ENCODE measurements at regions not wholly inside any gene's neighbourhood (a gene's known extent, or its start where the extent isn't known, plus 50 kb on each side); places are given as distances from the start of the nearest gene placed in this dataset.
"Not testable (repeated sequence)": the region's sequence is repeated elsewhere in the genome, so short reads cannot be mapped to it uniquely, and the experiment has no call there.

- DNase-seq (ENCODE audit: low spot score) = no peak
Observed at GRCh38 chr2:234725528-234726264, 226.1 kb upstream of the SH3BP4 start.

DNA sequence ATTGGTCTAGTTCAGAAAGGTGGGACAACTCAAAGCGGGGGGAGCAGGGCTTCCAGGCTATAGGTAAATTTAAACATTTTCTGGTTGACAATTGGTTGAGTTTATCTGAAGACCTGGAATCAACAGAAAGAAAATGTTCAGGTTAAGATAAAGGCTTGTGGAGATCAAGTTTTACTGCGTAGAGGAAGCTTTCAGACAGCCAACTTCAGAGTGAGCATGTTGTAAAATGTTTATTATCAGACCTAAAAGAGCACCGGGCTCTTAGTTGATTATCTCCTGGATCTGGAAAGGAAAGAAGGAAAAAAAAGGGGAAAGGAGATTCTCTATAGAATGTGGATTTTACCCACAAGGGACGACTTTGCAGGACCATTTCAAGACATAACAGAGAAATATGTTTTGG, 227.0 kb upstream of the SH3BP4 start:
- DNase-seq (ENCODE audit: low spot score) = no peak

DNA sequence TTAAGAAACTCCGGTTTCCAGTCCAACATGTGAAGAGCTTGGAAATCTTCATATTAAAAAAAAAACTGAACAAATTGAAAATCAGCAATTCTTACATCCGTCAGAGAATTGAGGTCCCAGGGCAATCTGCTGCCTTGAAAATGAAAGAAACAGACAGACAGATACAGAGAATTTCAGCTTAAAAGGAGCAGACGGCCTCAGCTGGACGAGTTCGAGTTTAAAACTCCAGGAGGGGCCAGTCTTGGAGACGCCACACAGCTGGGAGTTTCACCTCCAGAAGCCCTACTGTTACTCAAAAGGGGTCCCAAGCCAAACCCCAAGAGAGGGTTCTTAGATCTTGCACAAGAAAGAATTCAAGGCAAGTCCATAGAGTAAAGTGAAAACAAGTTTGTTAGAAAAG, 226.5 kb upstream of the ARL4C start:
- DNase-seq (ENCODE audit: low spot score) = no peak

DNA sequence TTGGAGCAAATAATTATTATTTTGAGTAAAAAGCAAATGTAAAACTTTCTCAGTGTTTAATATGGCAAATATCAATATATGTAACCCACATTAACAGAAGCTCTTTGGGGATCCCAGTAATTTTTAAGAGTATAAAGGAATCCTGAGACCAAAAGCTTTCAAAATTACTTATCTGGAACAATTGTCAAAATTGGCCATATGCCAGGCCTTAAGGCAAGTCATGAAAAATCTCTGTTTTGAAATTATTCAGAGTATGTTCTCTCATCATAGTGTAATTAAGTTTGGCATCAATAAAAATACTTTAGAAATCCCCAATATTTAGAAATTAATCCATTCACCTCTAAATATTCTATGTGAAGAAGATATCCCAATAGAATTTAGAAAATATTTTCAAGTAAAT, 225.3 kb upstream of the ARL4C start:
- DNase-seq (ENCODE audit: low spot score) = no peak

- DNase-seq (ENCODE audit: low spot score) = no peak
Observed at GRCh38 chr2:234719116-234719716, 222.3 kb upstream of the ARL4C start.

GRCh38 chr2:234716271-234716670, 219.4 kb upstream of the ARL4C start:
- DNase-seq (ENCODE audit: low spot score) = no peak

GRCh38 chr2:234715671-234716250, 218.9 kb upstream of the ARL4C start:
- DNase-seq (ENCODE audit: low spot score) = no peak

DNA sequence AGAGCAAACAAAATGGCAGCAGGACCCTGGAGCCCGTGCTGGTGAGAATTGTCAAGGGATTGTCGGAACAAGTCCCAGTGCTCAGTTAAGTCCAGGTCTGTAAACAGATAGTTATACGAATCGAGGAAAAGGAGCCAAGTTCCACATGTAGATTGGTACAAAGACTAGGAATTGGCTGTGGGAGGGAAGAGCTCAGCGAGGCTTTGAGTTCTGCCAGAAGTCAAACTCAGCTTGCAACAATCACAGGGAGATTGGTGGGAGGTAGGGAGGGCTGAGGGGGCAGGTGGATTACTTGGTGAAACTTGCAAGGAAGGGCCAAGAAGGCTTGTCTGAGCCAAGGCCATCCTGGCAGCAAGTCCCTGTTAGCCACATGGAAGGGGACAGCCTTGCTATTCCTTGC, 217.8 kb upstream of the ARL4C start:
- no peak for DNase-seq (ENCODE audit: low spot score)

DNA sequence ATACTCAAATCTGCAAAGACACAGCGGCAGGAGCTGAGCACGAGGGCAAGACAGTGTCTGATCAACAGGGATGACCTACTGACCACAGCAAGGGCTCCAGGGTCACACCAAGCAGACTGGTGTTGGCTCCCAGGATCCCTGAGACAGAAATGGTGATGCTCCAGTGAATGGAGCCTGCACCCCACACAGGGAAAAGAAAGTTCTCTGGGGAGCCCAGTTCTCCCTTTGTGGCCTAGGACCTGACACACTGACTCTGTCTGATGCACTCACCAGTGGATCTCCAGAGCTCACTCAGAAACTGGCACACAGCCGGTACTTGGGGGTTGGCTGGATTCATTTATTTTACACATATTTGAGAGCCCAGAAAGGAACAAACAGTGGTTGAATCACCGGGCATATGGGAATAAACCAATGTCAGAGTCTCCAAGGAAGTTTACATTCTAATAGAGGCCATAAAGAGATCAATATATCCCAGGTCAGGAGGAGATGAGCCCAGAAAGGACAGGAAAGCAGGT, 215.6 kb upstream of the ARL4C start:
- DNase-seq (ENCODE audit: low spot score) = no peak

GRCh38 chr2:234711308-234711707, 214.4 kb upstream of the ARL4C start:
- no peak for DNase-seq (ENCODE audit: low spot score)

DNA sequence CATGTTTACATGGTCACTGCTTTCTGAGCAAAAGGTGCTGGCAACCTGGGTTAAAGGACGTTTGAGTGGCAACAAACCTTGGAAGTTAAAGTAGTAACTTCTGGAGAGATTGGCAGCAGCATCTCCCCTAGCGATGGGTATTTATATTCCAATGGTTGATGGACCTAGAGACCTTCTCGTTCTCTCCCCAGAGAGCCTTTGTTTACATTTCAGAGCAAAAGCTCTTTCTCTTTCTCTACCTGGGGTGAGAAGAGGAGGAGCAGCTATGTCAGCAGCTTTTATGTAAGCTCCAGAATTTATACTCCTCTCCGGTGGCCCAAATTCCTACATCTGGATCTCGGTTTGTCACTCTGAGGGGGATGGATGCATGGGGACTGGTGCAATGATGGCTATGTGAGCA, 213.7 kb upstream of the ARL4C start:
- no peak for DNase-seq (ENCODE audit: low spot score)

- DNase-seq (ENCODE audit: low spot score) = no peak
Observed at GRCh38 chr2:234710066-234710465, 213.2 kb upstream of the ARL4C start.

DNA sequence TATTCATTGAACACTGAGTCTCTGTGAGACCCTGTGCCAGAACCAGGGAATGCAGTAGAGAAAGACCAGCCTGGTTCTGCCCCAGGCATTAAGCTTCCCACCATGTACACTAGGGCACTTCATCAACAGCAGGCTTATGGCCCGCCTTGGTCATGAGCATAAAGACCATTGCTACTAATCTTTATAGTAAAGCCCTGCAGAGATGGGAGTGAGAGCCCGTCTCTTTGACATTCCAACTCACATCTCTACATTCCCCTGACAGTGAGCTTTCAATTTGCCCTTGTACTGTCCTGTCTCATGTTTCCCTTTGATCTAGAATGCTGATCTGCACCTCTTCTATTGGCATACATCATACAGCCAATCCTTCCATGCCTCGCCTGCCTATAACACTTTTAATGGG, 211.8 kb upstream of the ARL4C start:
- DNase-seq (ENCODE audit: low spot score) = no peak

DNA sequence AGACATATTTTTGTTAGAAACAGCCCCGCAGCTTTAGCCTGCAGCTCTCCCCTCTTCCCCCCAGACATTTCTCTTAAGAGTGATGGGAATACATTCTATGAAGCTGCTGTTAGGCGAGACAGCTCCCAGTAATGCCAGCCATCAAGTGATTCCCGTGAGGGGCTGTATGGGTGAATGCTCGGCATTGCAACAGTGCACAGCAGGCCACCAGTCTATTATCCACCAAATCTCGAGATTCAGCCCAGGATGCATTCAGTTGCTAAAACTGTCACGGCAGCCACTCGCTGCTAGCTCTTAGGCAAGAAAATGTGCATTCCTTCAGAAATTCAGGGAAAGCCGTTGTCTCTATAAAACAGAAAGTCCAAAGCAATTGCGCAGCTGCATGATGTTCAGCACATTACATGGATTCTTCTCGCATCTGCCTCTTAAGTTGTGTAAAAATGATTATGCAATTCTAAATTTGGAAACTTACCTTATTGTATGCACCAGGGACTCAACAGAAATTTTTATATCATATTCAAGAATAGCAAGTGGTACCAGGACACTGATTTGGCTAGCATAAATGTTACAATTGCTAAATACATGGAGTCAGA, 211.3 kb upstream of the ARL4C start:
- no peak for DNase-seq (ENCODE audit: low spot score)

DNA sequence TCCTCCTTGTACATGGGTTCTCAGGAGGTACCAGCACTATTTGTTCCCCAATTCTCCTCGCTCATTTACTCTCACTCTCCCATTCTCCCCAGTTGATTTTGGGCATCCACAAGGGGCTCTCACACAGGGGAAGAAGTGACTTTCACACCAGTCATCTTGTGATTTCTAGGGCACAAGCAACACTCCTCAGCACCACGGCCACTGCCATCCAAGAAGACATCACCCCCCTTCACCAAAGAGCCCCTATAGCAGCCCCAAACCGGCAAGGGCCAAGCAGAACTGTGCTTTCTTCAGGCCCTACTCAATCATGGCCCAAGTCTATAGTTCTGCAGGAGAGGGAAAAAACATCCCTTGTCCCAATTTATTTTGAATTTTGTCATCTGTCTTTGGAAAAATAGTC, 209.2 kb upstream of the ARL4C start:
- DNase-seq (ENCODE audit: low spot score) = no peak

GRCh38 chr2:234705108-234705507, 208.2 kb upstream of the ARL4C start:
- no peak for DNase-seq (ENCODE audit: low spot score)

DNA sequence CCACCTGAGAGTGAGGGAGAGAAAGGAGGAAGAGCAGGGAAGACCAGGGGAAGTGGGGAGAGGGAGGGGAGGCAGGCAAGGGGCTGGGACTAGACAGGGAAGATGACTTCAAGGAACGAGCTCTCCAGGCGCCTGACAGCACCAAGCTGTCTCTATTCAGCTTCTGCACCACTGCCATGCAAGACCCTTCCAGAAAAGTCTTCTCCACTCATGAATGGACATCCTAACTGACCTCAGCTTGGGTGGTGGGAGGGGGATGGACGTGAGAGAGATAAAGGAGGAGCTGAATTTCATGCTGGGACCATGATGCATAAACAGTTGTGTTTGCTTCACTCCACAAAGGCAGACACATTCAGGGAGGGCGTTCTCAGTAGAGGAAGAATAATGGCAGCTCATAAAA, 206.4 kb upstream of the ARL4C start:
- DNase-seq (ENCODE audit: low spot score) = no peak

GRCh38 chr2:234702731-234703225, 205.9 kb upstream of the ARL4C start:
- DNase-seq (ENCODE audit: low spot score) = no peak

- DNase-seq (ENCODE audit: low spot score) = no peak
Observed at GRCh38 chr2:234701841-234702240, 205.0 kb upstream of the ARL4C start.

- no peak for DNase-seq (ENCODE audit: low spot score)
Observed at GRCh38 chr2:234701421-234701820, 204.5 kb upstream of the ARL4C start.

DNA sequence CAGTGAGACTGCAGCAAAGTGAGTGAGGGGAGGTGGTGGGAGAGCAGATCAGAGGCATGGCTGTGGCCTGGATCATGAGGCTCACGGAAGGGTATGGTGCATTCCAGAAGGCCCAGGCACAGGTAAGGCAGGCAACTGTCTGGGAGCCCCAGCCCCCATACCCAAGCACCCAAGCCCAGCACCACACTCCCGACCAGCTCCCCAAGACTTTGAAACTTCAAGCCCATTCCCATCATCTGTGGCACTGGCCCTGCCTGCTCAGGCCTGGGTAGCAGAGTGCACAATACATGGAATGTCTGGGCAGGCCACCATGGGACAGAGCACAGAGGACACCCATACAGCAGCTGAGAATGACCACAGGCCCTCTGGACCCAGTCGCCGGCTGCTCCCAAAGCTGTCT, 202.6 kb upstream of the ARL4C start:
- DNase-seq (ENCODE audit: low spot score) = no peak

DNA sequence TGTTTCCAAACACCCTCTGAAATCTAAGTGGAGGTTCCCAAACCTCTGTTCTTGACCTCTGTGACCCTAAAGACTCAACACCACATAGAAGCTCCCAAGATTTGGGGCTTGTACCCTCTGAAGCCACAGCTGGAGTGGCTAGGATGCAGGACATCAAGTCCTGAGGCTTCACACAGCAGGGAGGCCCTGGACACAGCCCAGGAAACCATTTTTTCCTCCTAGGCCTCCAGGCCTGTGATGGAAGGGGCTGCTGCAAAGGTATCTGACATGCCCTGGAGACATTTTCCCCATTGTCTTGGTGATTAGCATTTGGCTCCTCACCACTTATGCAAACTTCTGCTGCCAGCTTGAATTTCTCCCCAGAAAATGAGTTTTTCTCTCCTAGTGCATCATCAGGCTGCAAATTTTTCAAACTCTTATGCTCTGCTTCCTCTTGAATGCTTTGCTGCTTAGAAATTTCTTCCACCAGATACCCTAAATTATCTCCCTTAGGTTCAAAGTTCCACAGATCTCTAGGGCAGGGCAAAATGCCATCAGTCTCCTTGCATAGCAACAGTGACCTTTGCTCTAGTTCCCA, 200.5 kb upstream of the ARL4C start:
- DNase-seq (ENCODE audit: low spot score) = not testable (repeated sequence)

DNA sequence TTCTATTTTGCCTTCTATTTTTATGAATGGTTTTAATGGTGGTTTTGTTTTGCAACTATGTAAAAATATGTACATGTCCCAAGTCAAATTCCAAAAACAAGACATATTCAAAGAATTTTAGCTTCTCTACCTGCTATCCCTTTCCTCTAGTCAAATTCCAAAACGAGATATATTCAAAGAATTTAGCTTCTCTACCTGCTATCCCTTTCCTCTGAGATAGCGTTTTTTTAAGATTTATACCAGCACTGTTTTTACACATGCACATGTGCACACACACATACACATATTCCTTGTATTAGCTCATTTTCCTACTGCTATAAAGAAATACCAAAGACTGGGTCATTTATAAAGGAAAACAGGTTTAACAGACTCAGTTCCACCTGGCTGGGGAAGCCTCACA, 199.1 kb upstream of the ARL4C start:
- no peak for DNase-seq (ENCODE audit: low spot score)

Data from HuH-7 (cell line).